ENCODE measurements at regions not wholly inside any gene's neighbourhood (a gene's known extent, or its start where the extent isn't known, plus 50 kb on each side); places are given as distances from the start of the nearest gene placed in this dataset.

DNA sequence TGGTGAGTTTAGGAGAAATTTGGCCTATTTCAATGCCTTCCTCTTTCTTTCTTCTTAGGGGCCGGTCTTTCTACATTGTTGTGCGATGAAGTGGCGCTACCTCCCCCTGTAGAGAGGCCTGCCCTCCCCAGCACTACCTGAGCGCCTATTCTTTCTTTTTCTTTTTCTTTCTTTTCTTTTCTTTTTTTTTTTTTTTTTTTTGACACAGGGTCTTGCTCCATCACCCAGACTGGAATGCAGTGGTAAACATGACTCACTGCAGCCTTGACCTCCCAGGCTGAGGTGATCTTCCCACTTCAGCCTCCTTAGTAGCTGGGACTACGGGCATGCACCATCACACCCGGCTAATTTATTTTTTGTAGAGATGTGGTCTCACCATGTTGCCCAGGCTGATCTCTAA lies 136.1 kb upstream of the MAX start (continued):
- TF ChIP-seq, protein P1, sequence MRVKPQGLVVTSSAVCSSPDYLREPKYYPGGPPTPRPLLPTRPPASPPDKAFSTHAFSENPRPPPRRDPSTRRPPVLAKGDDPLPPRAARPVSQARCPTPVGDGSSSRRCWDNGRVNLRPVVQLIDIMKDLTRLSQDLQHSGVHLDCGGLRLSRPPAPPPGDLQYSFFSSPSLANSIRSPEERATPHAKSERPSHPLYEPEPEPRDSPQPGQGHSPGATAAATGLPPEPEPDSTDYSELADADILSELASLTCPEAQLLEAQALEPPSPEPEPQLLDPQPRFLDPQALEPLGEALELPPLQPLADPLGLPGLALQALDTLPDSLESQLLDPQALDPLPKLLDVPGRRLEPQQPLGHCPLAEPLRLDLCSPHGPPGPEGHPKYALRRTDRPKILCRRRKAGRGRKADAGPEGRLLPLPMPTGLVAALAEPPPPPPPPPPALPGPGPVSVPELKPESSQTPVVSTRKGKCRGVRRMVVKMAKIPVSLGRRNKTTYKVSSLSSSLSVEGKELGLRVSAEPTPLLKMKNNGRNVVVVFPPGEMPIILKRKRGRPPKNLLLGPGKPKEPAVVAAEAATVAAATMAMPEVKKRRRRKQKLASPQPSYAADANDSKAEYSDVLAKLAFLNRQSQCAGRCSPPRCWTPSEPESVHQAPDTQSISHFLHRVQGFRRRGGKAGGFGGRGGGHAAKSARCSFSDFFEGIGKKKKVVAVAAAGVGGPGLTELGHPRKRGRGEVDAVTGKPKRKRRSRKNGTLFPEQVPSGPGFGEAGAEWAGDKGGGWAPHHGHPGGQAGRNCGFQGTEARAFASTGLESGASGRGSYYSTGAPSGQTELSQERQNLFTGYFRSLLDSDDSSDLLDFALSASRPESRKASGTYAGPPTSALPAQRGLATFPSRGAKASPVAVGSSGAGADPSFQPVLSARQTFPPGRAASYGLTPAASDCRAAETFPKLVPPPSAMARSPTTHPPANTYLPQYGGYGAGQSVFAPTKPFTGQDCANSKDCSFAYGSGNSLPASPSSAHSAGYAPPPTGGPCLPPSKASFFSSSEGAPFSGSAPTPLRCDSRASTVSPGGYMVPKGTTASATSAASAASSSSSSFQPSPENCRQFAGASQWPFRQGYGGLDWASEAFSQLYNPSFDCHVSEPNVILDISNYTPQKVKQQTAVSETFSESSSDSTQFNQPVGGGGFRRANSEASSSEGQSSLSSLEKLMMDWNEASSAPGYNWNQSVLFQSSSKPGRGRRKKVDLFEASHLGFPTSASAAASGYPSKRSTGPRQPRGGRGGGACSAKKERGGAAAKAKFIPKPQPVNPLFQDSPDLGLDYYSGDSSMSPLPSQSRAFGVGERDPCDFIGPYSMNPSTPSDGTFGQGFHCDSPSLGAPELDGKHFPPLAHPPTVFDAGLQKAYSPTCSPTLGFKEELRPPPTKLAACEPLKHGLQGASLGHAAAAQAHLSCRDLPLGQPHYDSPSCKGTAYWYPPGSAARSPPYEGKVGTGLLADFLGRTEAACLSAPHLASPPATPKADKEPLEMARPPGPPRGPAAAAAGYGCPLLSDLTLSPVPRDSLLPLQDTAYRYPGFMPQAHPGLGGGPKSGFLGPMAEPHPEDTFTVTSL (CRISPR knock-in tag; IDR thresholded peaks at IDR 0.05; ENCODE audit: borderline replicate concordance): no peak
- TF ChIP-seq, protein P2, sequence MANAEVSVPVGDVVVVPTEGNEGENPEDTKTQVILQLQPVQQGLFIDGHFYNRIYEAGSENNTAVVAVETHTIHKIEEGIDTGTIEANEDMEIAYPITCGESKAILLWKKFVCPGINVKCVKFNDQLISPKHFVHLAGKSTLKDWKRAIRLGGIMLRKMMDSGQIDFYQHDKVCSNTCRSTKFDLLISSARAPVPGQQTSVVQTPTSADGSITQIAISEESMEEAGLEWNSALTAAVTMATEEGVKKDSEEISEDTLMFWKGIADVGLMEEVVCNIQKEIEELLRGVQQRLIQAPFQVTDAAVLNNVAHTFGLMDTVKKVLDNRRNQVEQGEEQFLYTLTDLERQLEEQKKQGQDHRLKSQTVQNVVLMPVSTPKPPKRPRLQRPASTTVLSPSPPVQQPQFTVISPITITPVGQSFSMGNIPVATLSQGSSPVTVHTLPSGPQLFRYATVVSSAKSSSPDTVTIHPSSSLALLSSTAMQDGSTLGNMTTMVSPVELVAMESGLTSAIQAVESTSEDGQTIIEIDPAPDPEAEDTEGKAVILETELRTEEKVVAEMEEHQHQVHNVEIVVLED (CRISPR knock-in tag; IDR thresholded peaks at IDR 0.05; ENCODE audit: borderline replicate concordance): no peak
- no peak for TF ChIP-seq KLF6 (CRISPR knock-in tag; IDR thresholded peaks at IDR 0.05)
- TF ChIP-seq, protein P3, sequence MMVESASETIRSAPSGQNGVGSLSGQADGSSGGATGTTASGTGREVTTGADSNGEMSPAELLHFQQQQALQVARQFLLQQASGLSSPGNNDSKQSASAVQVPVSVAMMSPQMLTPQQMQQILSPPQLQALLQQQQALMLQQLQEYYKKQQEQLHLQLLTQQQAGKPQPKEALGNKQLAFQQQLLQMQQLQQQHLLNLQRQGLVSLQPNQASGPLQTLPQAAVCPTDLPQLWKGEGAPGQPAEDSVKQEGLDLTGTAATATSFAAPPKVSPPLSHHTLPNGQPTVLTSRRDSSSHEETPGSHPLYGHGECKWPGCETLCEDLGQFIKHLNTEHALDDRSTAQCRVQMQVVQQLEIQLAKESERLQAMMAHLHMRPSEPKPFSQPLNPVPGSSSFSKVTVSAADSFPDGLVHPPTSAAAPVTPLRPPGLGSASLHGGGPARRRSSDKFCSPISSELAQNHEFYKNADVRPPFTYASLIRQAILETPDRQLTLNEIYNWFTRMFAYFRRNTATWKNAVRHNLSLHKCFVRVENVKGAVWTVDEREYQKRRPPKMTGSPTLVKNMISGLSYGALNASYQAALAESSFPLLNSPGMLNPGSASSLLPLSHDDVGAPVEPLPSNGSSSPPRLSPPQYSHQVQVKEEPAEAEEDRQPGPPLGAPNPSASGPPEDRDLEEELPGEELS (CRISPR knock-in tag; IDR thresholded peaks at IDR 0.05): no peak
- TF ChIP-seq KDM1A (CRISPR knock-in tag; IDR thresholded peaks at IDR 0.05): 0 out of 2 replicates have a peak, but pooled peaks have one; percentile 31
- no peak for TF ChIP-seq ARNT (IDR thresholded peaks at IDR 0.05)
- TF ChIP-seq, protein P4, sequence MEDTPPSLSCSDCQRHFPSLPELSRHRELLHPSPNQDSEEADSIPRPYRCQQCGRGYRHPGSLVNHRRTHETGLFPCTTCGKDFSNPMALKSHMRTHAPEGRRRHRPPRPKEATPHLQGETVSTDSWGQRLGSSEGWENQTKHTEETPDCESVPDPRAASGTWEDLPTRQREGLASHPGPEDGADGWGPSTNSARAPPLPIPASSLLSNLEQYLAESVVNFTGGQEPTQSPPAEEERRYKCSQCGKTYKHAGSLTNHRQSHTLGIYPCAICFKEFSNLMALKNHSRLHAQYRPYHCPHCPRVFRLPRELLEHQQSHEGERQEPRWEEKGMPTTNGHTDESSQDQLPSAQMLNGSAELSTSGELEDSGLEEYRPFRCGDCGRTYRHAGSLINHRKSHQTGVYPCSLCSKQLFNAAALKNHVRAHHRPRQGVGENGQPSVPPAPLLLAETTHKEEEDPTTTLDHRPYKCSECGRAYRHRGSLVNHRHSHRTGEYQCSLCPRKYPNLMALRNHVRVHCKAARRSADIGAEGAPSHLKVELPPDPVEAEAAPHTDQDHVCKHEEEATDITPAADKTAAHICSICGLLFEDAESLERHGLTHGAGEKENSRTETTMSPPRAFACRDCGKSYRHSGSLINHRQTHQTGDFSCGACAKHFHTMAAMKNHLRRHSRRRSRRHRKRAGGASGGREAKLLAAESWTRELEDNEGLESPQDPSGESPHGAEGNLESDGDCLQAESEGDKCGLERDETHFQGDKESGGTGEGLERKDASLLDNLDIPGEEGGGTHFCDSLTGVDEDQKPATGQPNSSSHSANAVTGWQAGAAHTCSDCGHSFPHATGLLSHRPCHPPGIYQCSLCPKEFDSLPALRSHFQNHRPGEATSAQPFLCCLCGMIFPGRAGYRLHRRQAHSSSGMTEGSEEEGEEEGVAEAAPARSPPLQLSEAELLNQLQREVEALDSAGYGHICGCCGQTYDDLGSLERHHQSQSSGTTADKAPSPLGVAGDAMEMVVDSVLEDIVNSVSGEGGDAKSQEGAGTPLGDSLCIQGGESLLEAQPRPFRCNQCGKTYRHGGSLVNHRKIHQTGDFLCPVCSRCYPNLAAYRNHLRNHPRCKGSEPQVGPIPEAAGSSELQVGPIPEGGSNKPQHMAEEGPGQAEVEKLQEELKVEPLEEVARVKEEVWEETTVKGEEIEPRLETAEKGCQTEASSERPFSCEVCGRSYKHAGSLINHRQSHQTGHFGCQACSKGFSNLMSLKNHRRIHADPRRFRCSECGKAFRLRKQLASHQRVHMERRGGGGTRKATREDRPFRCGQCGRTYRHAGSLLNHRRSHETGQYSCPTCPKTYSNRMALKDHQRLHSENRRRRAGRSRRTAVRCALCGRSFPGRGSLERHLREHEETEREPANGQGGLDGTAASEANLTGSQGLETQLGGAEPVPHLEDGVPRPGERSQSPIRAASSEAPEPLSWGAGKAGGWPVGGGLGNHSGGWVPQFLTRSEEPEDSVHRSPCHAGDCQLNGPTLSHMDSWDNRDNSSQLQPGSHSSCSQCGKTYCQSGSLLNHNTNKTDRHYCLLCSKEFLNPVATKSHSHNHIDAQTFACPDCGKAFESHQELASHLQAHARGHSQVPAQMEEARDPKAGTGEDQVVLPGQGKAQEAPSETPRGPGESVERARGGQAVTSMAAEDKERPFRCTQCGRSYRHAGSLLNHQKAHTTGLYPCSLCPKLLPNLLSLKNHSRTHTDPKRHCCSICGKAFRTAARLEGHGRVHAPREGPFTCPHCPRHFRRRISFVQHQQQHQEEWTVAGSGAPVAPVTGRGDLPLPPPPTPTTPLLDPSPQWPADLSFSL (CRISPR knock-in tag; IDR thresholded peaks at IDR 0.05): no peak
- TF ChIP-seq, protein P5, sequence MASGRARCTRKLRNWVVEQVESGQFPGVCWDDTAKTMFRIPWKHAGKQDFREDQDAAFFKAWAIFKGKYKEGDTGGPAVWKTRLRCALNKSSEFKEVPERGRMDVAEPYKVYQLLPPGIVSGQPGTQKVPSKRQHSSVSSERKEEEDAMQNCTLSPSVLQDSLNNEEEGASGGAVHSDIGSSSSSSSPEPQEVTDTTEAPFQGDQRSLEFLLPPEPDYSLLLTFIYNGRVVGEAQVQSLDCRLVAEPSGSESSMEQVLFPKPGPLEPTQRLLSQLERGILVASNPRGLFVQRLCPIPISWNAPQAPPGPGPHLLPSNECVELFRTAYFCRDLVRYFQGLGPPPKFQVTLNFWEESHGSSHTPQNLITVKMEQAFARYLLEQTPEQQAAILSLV (CRISPR knock-in tag; IDR thresholded peaks at IDR 0.05; ENCODE audit: borderline replicate concordance): no peak
- TF ChIP-seq, protein P6, sequence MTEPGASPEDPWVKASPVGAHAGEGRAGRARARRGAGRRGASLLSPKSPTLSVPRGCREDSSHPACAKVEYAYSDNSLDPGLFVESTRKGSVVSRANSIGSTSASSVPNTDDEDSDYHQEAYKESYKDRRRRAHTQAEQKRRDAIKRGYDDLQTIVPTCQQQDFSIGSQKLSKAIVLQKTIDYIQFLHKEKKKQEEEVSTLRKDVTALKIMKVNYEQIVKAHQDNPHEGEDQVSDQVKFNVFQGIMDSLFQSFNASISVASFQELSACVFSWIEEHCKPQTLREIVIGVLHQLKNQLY (CRISPR knock-in tag; IDR thresholded peaks at IDR 0.05): no peak; the same call in 1 of the 2 replicates
- no peak for TF ChIP-seq IRX3 (CRISPR knock-in tag; IDR thresholded peaks at IDR 0.05; ENCODE audit: borderline replicate concordance, low read depth)
- no peak for TF ChIP-seq MAFG (CRISPR knock-in tag; IDR thresholded peaks at IDR 0.05)
- no peak for TF ChIP-seq ARNTL (CRISPR knock-in tag; IDR thresholded peaks at IDR 0.05)
